Thymus (tissue), 11 donors: ENCODE measurements at regions not wholly inside any gene's neighbourhood (a gene's known extent, or its start where the extent isn't known, plus 50 kb on each side); places are given as distances from the start of the nearest gene placed in this dataset.

ENCODE experiments used
- DNase-seq, 9 donors: peaks; one replicate each; pipeline ENCODE4 v3.0.0-alpha.2; 2013; ENCODE audit warnings: low spot score in 9 of 9, low read depth in 6 of 9, missing footprints in 1 of 9
- H3K27ac ChIP-seq, 2 donors: one replicate each; pipeline ENCODE4 v1.5.1; 2013; ENCODE audit warnings: control low read depth in 1 of 2, low read depth in 1 of 2, low read length in 1 of 2, mild to moderate bottlenecking in 1 of 2, moderate library complexity in 1 of 2
- H3K27me3 ChIP-seq, 2 donors: one replicate each; pipeline ENCODE4 v1.5.1; 2013; ENCODE audit warnings: low read length in 1 of 2; ENCODE audit not compliant: control insufficient read depth in 2 of 2, insufficient read depth in 1 of 2
- H3K36me3 ChIP-seq, 2 donors: one replicate each; pipeline ENCODE4 v1.5.1; 2013; ENCODE audit warnings: low read length in 1 of 2, mild to moderate bottlenecking in 1 of 2, moderate library complexity in 1 of 2; ENCODE audit not compliant: control insufficient read depth in 2 of 2, insufficient read depth in 2 of 2
- H3K4me1 ChIP-seq, 2 donors: one replicate each; pipeline ENCODE4 v1.5.1; 2013; ENCODE audit warnings: low read length in 2 of 2; ENCODE audit not compliant: control insufficient read depth in 2 of 2, insufficient read depth in 2 of 2
- H3K4me3 ChIP-seq, 2 donors: one replicate each; pipeline ENCODE4 v1.5.1; 2013; ENCODE audit warnings: low read length in 2 of 2, control low read depth in 1 of 2, mild to moderate bottlenecking in 1 of 2
- H3K9me3 ChIP-seq, 2 donors: one replicate each; pipeline ENCODE4 v1.5.1; 2013; ENCODE audit warnings: low read length in 1 of 2, mild to moderate bottlenecking in 1 of 2; ENCODE audit not compliant: control insufficient read depth in 2 of 2, insufficient read depth in 1 of 2
- WGBS: extraction: QIAGEN DNeasy Blood & Tissue Kit; methylation state at CpG from one replicate; pipeline ENCODE4 v1.1.7; 2013; 5-methylcytosine and 5-hydroxymethylcytosine counted together
- donor health status: healthy.

- H3K9me3 ChIP-seq: no peaks in the 10 kb centered on the region
- H3K27ac ChIP-seq: no peak overlapping the region
Observed at GRCh38 chr1:218584418-218585155, 239.5 kb downstream of the TGFB2 start.

GRCh38 chr1:218585511-218586184 is 240.5 kb downstream of the TGFB2 start:
- no peak overlapping the region for H3K27ac ChIP-seq
- no peaks in the 10 kb centered on the region for H3K27me3 ChIP-seq
- H3K4me3 ChIP-seq: no peak overlapping the region
- WGBS: 67% methylated on average over 10 of the region's 10 CpGs
- no peaks in the 10 kb centered on the region for H3K9me3 ChIP-seq
- no peak for DNase-seq
- no peaks in the 10 kb centered on the region for H3K36me3 ChIP-seq
- no peaks in the 10 kb centered on the region for H3K4me1 ChIP-seq

More at GRCh38 chr1:218584418-218585155, 239.5 kb downstream of the TGFB2 start:
- no peak for DNase-seq
- H3K4me3 ChIP-seq: no peak overlapping the region
- WGBS: 62% methylated on average over 3 of the region's 3 CpGs
- H3K36me3 ChIP-seq: no peaks in the 10 kb centered on the region
- H3K27me3 ChIP-seq: no peaks in the 10 kb centered on the region
- H3K4me1 ChIP-seq: no peaks in the 10 kb centered on the region

GRCh38 chr1:218587900-218588299 is 242.8 kb downstream of the TGFB2 start:
- Histone ChIP-seq H3K36me3 (no peaks in the 10 kb centered on the region), H3K4me3 (no peak overlapping the region), H3K4me1 (no peaks in the 10 kb centered on the region), H3K27me3 (no peaks in the 10 kb centered on the region), H3K27ac (no peak overlapping the region), H3K9me3 (no peaks in the 10 kb centered on the region)
- 90% methylated on average over 2 of the region's 2 CpGs for WGBS
- no peak for DNase-seq

- 37% methylated on average over 13 of the region's 13 CpGs for WGBS
- DNase-seq: no peak
- Histone ChIP-seq H3K4me3 (no peak overlapping the region), H3K36me3 (no peaks in the 10 kb centered on the region), H3K4me1 (no peaks in the 10 kb centered on the region), H3K27ac (no peak overlapping the region), H3K27me3 (no peaks in the 10 kb centered on the region), H3K9me3 (no peaks in the 10 kb centered on the region)
Observed at GRCh38 chr1:218588540-218589172, 243.5 kb downstream of the TGFB2 start.

- H3K9me3 ChIP-seq: no peaks in the 10 kb centered on the region
- 91% methylated on average over 6 of the region's 6 CpGs for WGBS
- DNase-seq: no peak
Observed at GRCh38 chr1:218589487-218589886, 244.4 kb downstream of the TGFB2 start.

GRCh38 chr1:218591966-218592365 is 246.8 kb downstream of the TGFB2 start:
- no peaks in the 10 kb centered on the region for H3K9me3 ChIP-seq
- H3K4me3 ChIP-seq: no peak overlapping the region

More at GRCh38 chr1:218589487-218589886, 244.4 kb downstream of the TGFB2 start:
- H3K4me3 ChIP-seq: no peak overlapping the region
- H3K36me3 ChIP-seq: no peaks in the 10 kb centered on the region
- H3K27me3 ChIP-seq: no peaks in the 10 kb centered on the region
- H3K4me1 ChIP-seq: no peaks in the 10 kb centered on the region
- H3K27ac ChIP-seq: no peak overlapping the region

GRCh38 chr1:218592688-218593087 is 247.6 kb downstream of the TGFB2 start:
- DNase-seq: no peak
- no peaks in the 10 kb centered on the region for H3K27me3 ChIP-seq
- H3K4me1 ChIP-seq: no peaks in the 10 kb centered on the region
- no peak overlapping the region for H3K4me3 ChIP-seq
- H3K27ac ChIP-seq: no peak overlapping the region
- H3K9me3 ChIP-seq: no peaks in the 10 kb centered on the region
- H3K36me3 ChIP-seq: no peaks in the 10 kb centered on the region
- 61% methylated on average over 2 of the region's 2 CpGs for WGBS

More at GRCh38 chr1:218591966-218592365, 246.8 kb downstream of the TGFB2 start:
- Histone ChIP-seq H3K36me3 (no peaks in the 10 kb centered on the region), H3K27me3 (no peaks in the 10 kb centered on the region), H3K27ac (no peak overlapping the region), H3K4me1 (no peaks in the 10 kb centered on the region)
- no peak for DNase-seq

- Histone ChIP-seq H3K9me3 (no peaks in the 10 kb centered on the region), H3K27ac (no peak overlapping the region), H3K27me3 (no peaks in the 10 kb centered on the region), H3K36me3 (no peaks in the 10 kb centered on the region), H3K4me1 (no peaks in the 10 kb centered on the region), H3K4me3 (no peak overlapping the region)
- no peak for DNase-seq
- WGBS: 96% methylated on average over 3 of the region's 3 CpGs
Observed at GRCh38 chr1:218600968-218601367, 255.8 kb downstream of the TGFB2 start.

- 87% methylated on average over 1 of the region's 1 CpG for WGBS
Observed at GRCh38 chr1:218604217-218604616, 259.1 kb downstream of the TGFB2 start.

More at GRCh38 chr1:218604217-218604616, 259.1 kb downstream of the TGFB2 start:
- H3K4me1 ChIP-seq: no peaks in the 10 kb centered on the region
- no peak overlapping the region for H3K27ac ChIP-seq
- H3K36me3 ChIP-seq: no peaks in the 10 kb centered on the region
- H3K27me3 ChIP-seq: no peaks in the 10 kb centered on the region
- H3K9me3 ChIP-seq: no peaks in the 10 kb centered on the region
- H3K4me3 ChIP-seq: no peak overlapping the region
- no peak for DNase-seq
